OCI-LY1 (cell line): ENCODE measurements at regions not wholly inside any gene's neighbourhood (a gene's known extent, or its start where the extent isn't known, plus 50 kb on each side); places are given as distances from the start of the nearest gene placed in this dataset.

Experiments
- H2AFZ ChIP-seq: fragments of 200-600 bp; sonication (generic), shearing (Covaris generic); 2 replicates; pipeline ENCODE4 v1.6.0; 2014; ENCODE audit warnings: antibody characterized with exemption, mild to moderate bottlenecking, low read length
- H3F3A ChIP-seq: fragments of 200-600 bp; sonication (generic), shearing (Covaris generic); 2 replicates; pipeline ENCODE4 v1.6.0; 2014; ENCODE audit warnings: mild to moderate bottlenecking, antibody characterized with exemption, low read length, moderate library complexity; ENCODE audit not compliant: insufficient read depth
- H3K27ac ChIP-seq: fragments of 200-600 bp; sonication (generic); 2 replicates; pipeline ENCODE4 v1.5.1; 2014; ENCODE audit warnings: low read length, mixed run types, mild to moderate bottlenecking, low read depth; ENCODE audit not compliant: poor library complexity, severe bottlenecking
- H3K27me3 ChIP-seq: fragments of 200-600 bp; sonication (generic); 2 replicates; pipeline ENCODE4 v1.6.0; 2014; ENCODE audit warnings: antibody characterized with exemption, mild to moderate bottlenecking, low read length, moderate library complexity; ENCODE audit not compliant: insufficient read depth
- H3K36me3 ChIP-seq: fragments of 200-600 bp; sonication (generic); 2 replicates; pipeline ENCODE4 v1.6.1; 2014; ENCODE audit warnings: mild to moderate bottlenecking, antibody characterized with exemption, low read length, moderate library complexity, mixed read lengths; ENCODE audit not compliant: insufficient read depth
- H3K4me1 ChIP-seq: fragments of 200-600 bp; sonication (generic); 2 replicates; pipeline ENCODE4 v1.5.1; 2014; ENCODE audit warnings: mild to moderate bottlenecking, low read length, moderate library complexity; ENCODE audit not compliant: insufficient read depth, severe bottlenecking
- H3K4me2 ChIP-seq: fragments of 200-600 bp; sonication (generic), shearing (Covaris generic); 2 replicates; pipeline ENCODE4 v1.6.1; 2014; ENCODE audit warnings: low read length
- H3K4me3 ChIP-seq: fragments of 200-600 bp; sonication (generic); 2 replicates; pipeline ENCODE4 v1.5.1; 2014; ENCODE audit warnings: low read length, low read depth, mild to moderate bottlenecking, mixed read lengths; ENCODE audit not compliant: poor library complexity, severe bottlenecking
- H3K79me2 ChIP-seq: fragments of 200-600 bp; shearing (Covaris generic); 2 replicates; pipeline ENCODE4 v1.6.1; 2016; ENCODE audit warnings: mixed run types, low read length, mixed read lengths; ENCODE audit not compliant: insufficient read depth
- H3K9ac ChIP-seq: fragments of 200-600 bp; sonication (generic), shearing (Covaris generic); 2 replicates; pipeline ENCODE4 v1.6.1; 2014; ENCODE audit warnings: mild to moderate bottlenecking, low read length, mixed read lengths
- H3K9me2 ChIP-seq: fragments of 200-600 bp; sonication (generic), shearing (Covaris generic); 2 replicates; pipeline ENCODE4 v1.6.1; 2014; ENCODE audit warnings: low read depth, mild to moderate bottlenecking, low read length, mixed read lengths
- H3K9me3 ChIP-seq: fragments of 200-600 bp; shearing (Covaris generic); 2 replicates; pipeline ENCODE4 v1.6.1; 2014; ENCODE audit warnings: low read length, mixed read lengths
- H4K20me1 ChIP-seq: fragments of 200-600 bp; sonication (generic), shearing (Covaris generic); 2 replicates; pipeline ENCODE4 v1.6.0; 2016; ENCODE audit warnings: mild to moderate bottlenecking, low read length; ENCODE audit not compliant: insufficient read depth
- EZH2 ChIP-seq: fragments of 200-600 bp; sonication (generic), shearing (Covaris generic); IDR thresholded peaks from 2 replicates; pipeline ENCODE4 v1.8.0; 2017; ENCODE audit warnings: borderline replicate concordance, mixed run types, mild to moderate bottlenecking, antibody characterized with exemption, low read length, moderate library complexity, mixed read lengths
- TF ChIP-seq, protein P1 (sequence below): fragments of 200-600 bp; sonication (generic), shearing (Covaris generic); IDR thresholded peaks from 2 replicates; pipeline ENCODE4 v1.5.1; 2017; ENCODE audit warnings: mild to moderate bottlenecking, antibody characterized with exemption, low read length, moderate library complexity, mixed read lengths

DNA sequence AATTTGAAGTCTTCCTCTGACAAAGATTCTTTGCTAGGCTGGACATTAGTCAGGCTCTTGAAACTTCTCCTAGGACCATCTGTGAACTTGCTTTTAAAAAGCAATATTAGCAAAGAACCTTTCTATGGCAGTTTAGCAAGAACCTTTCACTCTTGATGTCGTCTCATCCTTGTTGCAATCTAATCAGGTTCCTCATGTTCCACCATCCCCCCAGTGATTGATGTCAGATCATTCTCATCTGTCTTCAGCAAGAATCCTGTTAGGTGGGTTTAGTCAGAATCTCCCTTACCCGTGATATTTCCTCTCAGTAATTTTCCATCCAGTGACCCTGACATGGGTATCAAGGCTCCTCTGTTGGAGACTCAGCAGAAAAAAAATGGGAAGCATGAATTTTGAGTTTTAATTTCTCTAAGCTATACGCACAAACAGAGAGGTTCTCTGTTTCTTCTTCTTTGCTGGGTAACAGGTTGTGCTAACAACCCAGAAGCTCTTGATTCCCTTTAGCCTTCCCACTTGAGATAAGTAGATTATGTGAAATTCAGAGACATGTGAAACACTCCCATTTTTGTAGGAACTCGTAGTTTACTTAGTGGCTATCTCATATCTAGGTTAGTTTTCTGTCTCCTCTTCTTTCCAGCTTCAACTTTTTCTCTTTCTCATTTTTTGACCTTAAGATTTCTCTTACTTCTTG is 507.4 kb downstream of the C4orf33 start:
- no peak overlapping the region for H3K4me2 ChIP-seq

GRCh38 chr4:129604632-129605255 is 508.8 kb downstream of the C4orf33 start:
- no peaks in the 10 kb centered on the region for H3K79me2 ChIP-seq
- no peaks in the 10 kb centered on the region for H3K4me1 ChIP-seq
- no peak overlapping the region for H3K4me3 ChIP-seq
- H3K9me2 ChIP-seq = no peaks in the 10 kb centered on the region
- no peak overlapping the region for H3K27ac ChIP-seq
- no peak overlapping the region for H2AFZ ChIP-seq
- H3K9me3 ChIP-seq = no peaks in the 10 kb centered on the region
- H3K9ac ChIP-seq = no peak overlapping the region
- no peaks in the 10 kb centered on the region for H3F3A ChIP-seq
- H4K20me1 ChIP-seq = no peaks in the 10 kb centered on the region
- TF ChIP-seq, protein P1, sequence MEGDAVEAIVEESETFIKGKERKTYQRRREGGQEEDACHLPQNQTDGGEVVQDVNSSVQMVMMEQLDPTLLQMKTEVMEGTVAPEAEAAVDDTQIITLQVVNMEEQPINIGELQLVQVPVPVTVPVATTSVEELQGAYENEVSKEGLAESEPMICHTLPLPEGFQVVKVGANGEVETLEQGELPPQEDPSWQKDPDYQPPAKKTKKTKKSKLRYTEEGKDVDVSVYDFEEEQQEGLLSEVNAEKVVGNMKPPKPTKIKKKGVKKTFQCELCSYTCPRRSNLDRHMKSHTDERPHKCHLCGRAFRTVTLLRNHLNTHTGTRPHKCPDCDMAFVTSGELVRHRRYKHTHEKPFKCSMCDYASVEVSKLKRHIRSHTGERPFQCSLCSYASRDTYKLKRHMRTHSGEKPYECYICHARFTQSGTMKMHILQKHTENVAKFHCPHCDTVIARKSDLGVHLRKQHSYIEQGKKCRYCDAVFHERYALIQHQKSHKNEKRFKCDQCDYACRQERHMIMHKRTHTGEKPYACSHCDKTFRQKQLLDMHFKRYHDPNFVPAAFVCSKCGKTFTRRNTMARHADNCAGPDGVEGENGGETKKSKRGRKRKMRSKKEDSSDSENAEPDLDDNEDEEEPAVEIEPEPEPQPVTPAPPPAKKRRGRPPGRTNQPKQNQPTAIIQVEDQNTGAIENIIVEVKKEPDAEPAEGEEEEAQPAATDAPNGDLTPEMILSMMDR = no peak
- no peak for TF ChIP-seq EZH2
- H3K4me2 ChIP-seq = no peak overlapping the region
- no peaks in the 10 kb centered on the region for H3K36me3 ChIP-seq
- no peaks in the 10 kb centered on the region for H3K27me3 ChIP-seq

More for the DNA sequence above, 507.4 kb downstream of the C4orf33 start:
- Histone ChIP-seq H4K20me1 (no peaks in the 10 kb centered on the region), H3K4me3 (no peak overlapping the region), H3K9me2 (no peaks in the 10 kb centered on the region), H3K36me3 (no peaks in the 10 kb centered on the region), H3K9me3 (no peaks in the 10 kb centered on the region), H3K9ac (no peak overlapping the region), H3K79me2 (no peaks in the 10 kb centered on the region), H3K4me1 (no peaks in the 10 kb centered on the region), H3K27ac (no peak overlapping the region), H3K27me3 (no peaks in the 10 kb centered on the region), H2AFZ (no peak overlapping the region), H3F3A (no peaks in the 10 kb centered on the region)
- TF ChIP-seq EZH2 = no peak
- TF ChIP-seq, protein P1 = no peak

- no peak overlapping the region for H2AFZ ChIP-seq
- H3F3A ChIP-seq = no peaks in the 10 kb centered on the region
Observed at GRCh38 chr4:129614611-129615010, 518.7 kb downstream of the C4orf33 start.

More at GRCh38 chr4:129614611-129615010, 518.7 kb downstream of the C4orf33 start:
- Histone ChIP-seq H3K79me2 (no peaks in the 10 kb centered on the region), H3K36me3 (no peaks in the 10 kb centered on the region), H3K4me1 (no peaks in the 10 kb centered on the region), H3K27me3 (no peaks in the 10 kb centered on the region), H3K9me2 (no peaks in the 10 kb centered on the region), H3K4me2 (no peak overlapping the region), H3K9ac (no peak overlapping the region), H3K9me3 (no peaks in the 10 kb centered on the region), H4K20me1 (no peaks in the 10 kb centered on the region), H3K27ac (no peak overlapping the region), H3K4me3 (no peak overlapping the region)
- no peak for TF ChIP-seq EZH2
- TF ChIP-seq, protein P1 = no peak
